SW 1271 (cell line): ENCODE measurements at regions not wholly inside any gene's neighbourhood (a gene's known extent, or its start where the extent isn't known, plus 50 kb on each side); places are given as distances from the start of the nearest gene placed in this dataset.

Experiments used
- DNase-seq, 2 experiments: peaks; one replicate each; lab custom pipeline; 2025; lab: John Stamatoyannopoulos, UW

- DNase-seq, result no peak
Measured at GRCh38 chr11:119547511-119547910, 124.5 kb upstream of the THY1 start.

GRCh38 chr11:119545978-119546915 is 123.3 kb upstream of the THY1 start:
- no peak for DNase-seq

GRCh38 chr11:119540370-119541125 is 117.6 kb upstream of the THY1 start:
- no peak for DNase-seq

GRCh38 chr11:119539583-119539982 is 116.6 kb upstream of the THY1 start:
- no peak for DNase-seq

- no peak for DNase-seq
Measured at GRCh38 chr11:119538753-119539152, 115.8 kb upstream of the THY1 start.

GRCh38 chr11:119537306-119538253 is 114.6 kb upstream of the THY1 start:
- no peak for DNase-seq

- DNase-seq, result no peak
Measured at GRCh38 chr11:119536801-119537200, 113.8 kb upstream of the THY1 start.

- peak in 1 of 2 experiments; percentile 59 for DNase-seq
Measured at GRCh38 chr11:119533921-119534736, 111.2 kb upstream of the THY1 start.

- DNase-seq, result no peak
Measured at GRCh38 chr11:119533462-119533861, 110.5 kb upstream of the THY1 start.

GRCh38 chr11:119532551-119532950 is 109.6 kb upstream of the THY1 start:
- DNase-seq, result no peak

- DNase-seq, result no peak
Measured at GRCh38 chr11:119531623-119532022, 108.7 kb upstream of the THY1 start.

- DNase-seq, result no peak
Measured at GRCh38 chr11:119531056-119531455, 108.1 kb upstream of the THY1 start.

GRCh38 chr11:119530509-119530908 is 107.5 kb upstream of the THY1 start:
- no peak for DNase-seq

- DNase-seq, result no peak
Measured at GRCh38 chr11:119529936-119530335, 107.0 kb upstream of the THY1 start.

- DNase-seq, result no peak
Measured at GRCh38 chr11:119529063-119529845, 106.3 kb upstream of the THY1 start.

- no peak for DNase-seq
Measured at GRCh38 chr11:119525867-119526196, 102.9 kb upstream of the THY1 start.

GRCh38 chr11:119525180-119525866 is 102.4 kb upstream of the THY1 start:
- no peak for DNase-seq

- DNase-seq, result no peak
Measured at GRCh38 chr11:119523539-119524157, 100.7 kb upstream of the THY1 start.

GRCh38 chr11:119522609-119523008 is 99.6 kb upstream of the THY1 start:
- no peak for DNase-seq
